ENCODE measurements at regions not wholly inside any gene's neighbourhood (a gene's known extent, or its start where the extent isn't known, plus 50 kb on each side); places are given as distances from the start of the nearest gene placed in this dataset.

DNA sequence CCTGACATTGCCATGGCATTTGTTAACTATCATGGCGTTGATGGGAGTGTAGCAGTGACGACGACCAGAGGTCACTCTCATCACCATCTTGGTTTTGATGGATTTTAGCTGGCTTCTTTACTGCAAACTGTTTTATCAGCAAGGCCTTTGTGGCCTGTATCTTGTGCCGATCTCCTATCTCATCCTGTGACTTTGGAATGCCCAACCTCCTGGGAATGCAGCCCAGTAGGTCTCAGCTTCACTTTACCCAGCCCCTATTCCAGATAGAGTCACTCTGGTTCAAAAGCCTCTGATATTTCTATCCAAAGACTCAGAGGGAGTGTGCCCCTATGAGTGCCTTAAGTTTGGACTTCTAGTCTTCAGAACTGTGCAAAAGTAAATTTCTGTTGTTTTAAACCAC is 130.1 kb downstream of the ADAMTS1 start:
- Histone ChIP-seq H3K4me1 (ENCODE audit: insufficient read depth, low read length, poor library complexity, severe bottlenecking) (no peaks in the 10 kb centered on the region), H3K27me3 (ENCODE audit: insufficient read depth, low read length, poor library complexity, severe bottlenecking) (no peaks in the 10 kb centered on the region), H3K79me2 (ENCODE audit: insufficient read depth, low read length) (no peaks in the 10 kb centered on the region), H3K4me3 (ENCODE audit: low read length, poor library complexity, severe bottlenecking) (no peak overlapping the region), H2AFZ (ENCODE audit: low read length) (no peak overlapping the region), H3F3A (ENCODE audit: low read depth) (no peaks in the 10 kb centered on the region), H3K36me3 (ENCODE audit: insufficient read depth, low read length) (no peaks in the 10 kb centered on the region), H3K9me2 (replicated peaks; ENCODE audit: low read depth, low read length) (no peaks in the 10 kb centered on the region), H3K9ac (ENCODE audit: low read depth, low read length, poor library complexity, severe bottlenecking) (no peak overlapping the region), H4K20me1 (ENCODE audit: insufficient read depth, low read length, poor library complexity, severe bottlenecking) (no peaks in the 10 kb centered on the region), H3K4me2 (ENCODE audit: low read depth, low read length, poor library complexity, severe bottlenecking) (no peak overlapping the region), H3K9me3 (ENCODE audit: insufficient read depth, low read depth, low read length) (no peaks in the 10 kb centered on the region)
- TF ChIP-seq, protein P1, sequence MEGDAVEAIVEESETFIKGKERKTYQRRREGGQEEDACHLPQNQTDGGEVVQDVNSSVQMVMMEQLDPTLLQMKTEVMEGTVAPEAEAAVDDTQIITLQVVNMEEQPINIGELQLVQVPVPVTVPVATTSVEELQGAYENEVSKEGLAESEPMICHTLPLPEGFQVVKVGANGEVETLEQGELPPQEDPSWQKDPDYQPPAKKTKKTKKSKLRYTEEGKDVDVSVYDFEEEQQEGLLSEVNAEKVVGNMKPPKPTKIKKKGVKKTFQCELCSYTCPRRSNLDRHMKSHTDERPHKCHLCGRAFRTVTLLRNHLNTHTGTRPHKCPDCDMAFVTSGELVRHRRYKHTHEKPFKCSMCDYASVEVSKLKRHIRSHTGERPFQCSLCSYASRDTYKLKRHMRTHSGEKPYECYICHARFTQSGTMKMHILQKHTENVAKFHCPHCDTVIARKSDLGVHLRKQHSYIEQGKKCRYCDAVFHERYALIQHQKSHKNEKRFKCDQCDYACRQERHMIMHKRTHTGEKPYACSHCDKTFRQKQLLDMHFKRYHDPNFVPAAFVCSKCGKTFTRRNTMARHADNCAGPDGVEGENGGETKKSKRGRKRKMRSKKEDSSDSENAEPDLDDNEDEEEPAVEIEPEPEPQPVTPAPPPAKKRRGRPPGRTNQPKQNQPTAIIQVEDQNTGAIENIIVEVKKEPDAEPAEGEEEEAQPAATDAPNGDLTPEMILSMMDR (conservative IDR thresholded peaks at IDR 0.05; ENCODE audit: low read length): no peak
- TF ChIP-seq EZH2phosphoT487 (IDR thresholded peaks at IDR 0.05; ENCODE audit: borderline replicate concordance): no peak

DNA sequence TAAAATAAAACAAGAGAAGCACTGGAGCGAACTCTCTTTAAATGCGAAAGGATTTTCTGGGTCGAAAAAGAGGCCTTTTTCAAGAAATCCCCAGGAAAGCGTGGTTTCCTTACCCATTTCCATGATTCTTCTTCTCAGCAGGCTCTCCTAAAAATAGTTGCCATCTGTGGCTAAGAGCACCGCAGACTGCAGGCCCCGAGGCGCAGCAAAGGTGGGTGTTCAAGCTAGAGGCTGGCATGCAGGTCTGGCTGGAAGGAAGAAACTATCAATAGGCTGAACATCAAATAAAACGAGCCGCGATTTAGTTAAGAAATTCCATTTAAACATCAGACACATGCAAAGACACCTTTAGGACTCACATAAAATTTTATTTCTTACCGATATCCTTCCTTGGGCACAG is 135.1 kb downstream of the ADAMTS1 start:
- Histone ChIP-seq H3F3A (ENCODE audit: low read depth) (no peaks in the 10 kb centered on the region), H3K4me1 (ENCODE audit: insufficient read depth, low read length, poor library complexity, severe bottlenecking) (no peaks in the 10 kb centered on the region), H3K9me2 (replicated peaks; ENCODE audit: low read depth, low read length) (no peaks in the 10 kb centered on the region), H3K9ac (ENCODE audit: low read depth, low read length, poor library complexity, severe bottlenecking) (no peak overlapping the region), H2AFZ (ENCODE audit: low read length) (no peak overlapping the region), H3K4me3 (ENCODE audit: low read length, poor library complexity, severe bottlenecking) (no peak overlapping the region), H3K36me3 (ENCODE audit: insufficient read depth, low read length) (no peaks in the 10 kb centered on the region), H4K20me1 (ENCODE audit: insufficient read depth, low read length, poor library complexity, severe bottlenecking) (no peaks in the 10 kb centered on the region), H3K27me3 (ENCODE audit: insufficient read depth, low read length, poor library complexity, severe bottlenecking) (no peaks in the 10 kb centered on the region), H3K79me2 (ENCODE audit: insufficient read depth, low read length) (no peaks in the 10 kb centered on the region), H3K9me3 (ENCODE audit: insufficient read depth, low read depth, low read length) (no peaks in the 10 kb centered on the region), H3K4me2 (ENCODE audit: low read depth, low read length, poor library complexity, severe bottlenecking) (no peak overlapping the region)
- TF ChIP-seq, protein P1 (conservative IDR thresholded peaks at IDR 0.05; ENCODE audit: low read length): no peak
- no peak for TF ChIP-seq EZH2phosphoT487 (IDR thresholded peaks at IDR 0.05; ENCODE audit: borderline replicate concordance)

DNA sequence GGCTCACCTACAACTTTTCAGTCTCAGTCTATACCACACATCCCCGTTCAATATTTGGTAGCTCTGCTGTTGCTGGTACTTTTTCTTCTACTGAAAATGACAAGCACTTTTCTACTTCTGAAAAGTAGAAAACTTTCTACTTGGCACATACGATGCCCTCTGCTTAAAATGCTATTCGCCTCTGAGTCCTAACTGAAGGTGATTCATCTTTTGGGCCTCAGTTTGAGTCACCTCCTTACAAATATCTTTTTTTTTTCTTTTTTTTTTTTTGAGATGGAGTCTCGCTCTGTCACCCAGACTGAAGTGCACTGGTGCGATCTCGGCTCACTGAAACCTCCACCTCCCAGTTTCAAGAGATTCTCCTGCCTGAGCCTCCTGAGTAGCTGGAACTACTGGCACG is 136.0 kb upstream of the CYYR1 start:
- Histone ChIP-seq H3K27me3 (ENCODE audit: insufficient read depth, low read length, poor library complexity, severe bottlenecking) (no peaks in the 10 kb centered on the region), H3K79me2 (ENCODE audit: insufficient read depth, low read length) (no peaks in the 10 kb centered on the region), H3K4me1 (ENCODE audit: insufficient read depth, low read length, poor library complexity, severe bottlenecking) (no peaks in the 10 kb centered on the region), H3K4me3 (ENCODE audit: low read length, poor library complexity, severe bottlenecking) (no peak overlapping the region), H3K4me2 (ENCODE audit: low read depth, low read length, poor library complexity, severe bottlenecking) (no peak overlapping the region), H3K9me2 (replicated peaks; ENCODE audit: low read depth, low read length) (no peaks in the 10 kb centered on the region), H3K9ac (ENCODE audit: low read depth, low read length, poor library complexity, severe bottlenecking) (no peak overlapping the region), H3K36me3 (ENCODE audit: insufficient read depth, low read length) (no peaks in the 10 kb centered on the region), H3K9me3 (ENCODE audit: insufficient read depth, low read depth, low read length) (no peaks in the 10 kb centered on the region), H4K20me1 (ENCODE audit: insufficient read depth, low read length, poor library complexity, severe bottlenecking) (no peaks in the 10 kb centered on the region), H2AFZ (ENCODE audit: low read length) (no peak overlapping the region), H3F3A (ENCODE audit: low read depth) (no peaks in the 10 kb centered on the region)
- no peak for TF ChIP-seq EZH2phosphoT487 (IDR thresholded peaks at IDR 0.05; ENCODE audit: borderline replicate concordance)
- TF ChIP-seq, protein P1 (conservative IDR thresholded peaks at IDR 0.05; ENCODE audit: low read length): no peak

Measured in Loucy (cell line).